ENCODE measurements at regions not wholly inside any gene's neighbourhood (a gene's known extent, or its start where the extent isn't known, plus 50 kb on each side); places are given as distances from the start of the nearest gene placed in this dataset.

- peaks cover 100% of the 10 kb centered on the region for H3K27me3 ChIP-seq
- no peak for TF ChIP-seq CTCF (IDR thresholded peaks at IDR 0.05)
Measured at GRCh38 chr12:53803194-53803593, 51.4 kb upstream of the CISTR start.

DNA sequence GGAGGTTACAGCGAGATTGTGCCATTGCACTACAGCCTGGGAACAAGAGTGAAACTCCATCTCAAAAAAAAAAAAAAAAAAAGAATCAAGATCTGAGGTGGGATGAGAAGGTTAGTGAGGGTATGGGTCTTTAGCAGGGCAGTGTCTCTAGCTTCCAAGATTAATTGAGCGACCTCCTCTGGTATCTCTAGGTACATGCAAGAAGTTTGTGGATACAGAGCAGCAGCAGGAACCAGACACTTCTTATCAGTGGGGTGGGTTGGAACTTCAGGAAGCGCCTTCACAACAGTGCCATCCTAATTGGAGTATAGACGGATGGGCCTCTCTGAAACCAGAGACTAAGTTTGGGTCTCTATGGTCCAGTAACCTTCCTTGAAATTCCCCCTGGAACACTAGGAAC is 51.9 kb upstream of the CISTR start:
- H3K27me3 ChIP-seq: peaks cover 100% of the 10 kb centered on the region

More at GRCh38 chr12:53803194-53803593, 51.4 kb upstream of the CISTR start:
- Histone ChIP-seq H3K27ac (no peak overlapping the region), H3K4me1 (ENCODE audit: control insufficient read depth in 1 of 2, insufficient read depth in 1 of 2, low read depth in 1 of 2, low read length in 1 of 2) (no peaks in the 10 kb centered on the region), H3K9me3 (no peaks in the 10 kb centered on the region), H3K36me3 (no peaks in the 10 kb centered on the region), H3K4me3 (ENCODE audit: low read depth in 1 of 2, low read length in 1 of 2) (no peak overlapping the region)

DNA sequence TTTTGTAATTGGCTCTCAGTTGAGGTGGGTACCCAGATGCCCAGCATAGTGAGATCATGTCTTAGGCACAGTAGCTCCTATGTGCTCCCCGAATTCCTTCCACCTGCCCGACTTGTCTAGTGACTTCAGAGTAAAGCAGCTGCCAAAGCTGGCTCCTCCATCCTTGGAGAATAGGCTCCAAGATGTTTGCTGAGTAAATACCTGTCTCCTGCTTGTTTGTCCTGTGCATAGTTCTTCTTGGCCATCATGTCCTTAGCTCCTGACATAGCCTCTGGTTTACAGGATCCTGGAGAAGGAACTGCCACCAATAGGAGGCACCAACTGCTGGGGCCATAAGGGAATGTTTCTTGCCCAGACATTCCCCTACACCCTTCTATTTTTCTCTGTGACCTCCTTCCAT is 52.6 kb upstream of the CISTR start:
- no peak overlapping the region for H3K4me3 ChIP-seq (ENCODE audit: low read depth in 1 of 2, low read length in 1 of 2)
- TF ChIP-seq CTCF (IDR thresholded peaks at IDR 0.05): no peak
- no peaks in the 10 kb centered on the region for H3K36me3 ChIP-seq
- no peaks in the 10 kb centered on the region for H3K4me1 ChIP-seq (ENCODE audit: control insufficient read depth in 1 of 2, insufficient read depth in 1 of 2, low read depth in 1 of 2, low read length in 1 of 2)
- H3K27me3 ChIP-seq: peaks cover 100% of the 10 kb centered on the region
- H3K27ac ChIP-seq: no peak overlapping the region
- no peaks in the 10 kb centered on the region for H3K9me3 ChIP-seq

More for the DNA sequence above, 51.9 kb upstream of the CISTR start:
- Histone ChIP-seq H3K27ac (no peak overlapping the region), H3K9me3 (no peaks in the 10 kb centered on the region), H3K4me3 (ENCODE audit: low read depth in 1 of 2, low read length in 1 of 2) (no peak overlapping the region), H3K4me1 (ENCODE audit: control insufficient read depth in 1 of 2, insufficient read depth in 1 of 2, low read depth in 1 of 2, low read length in 1 of 2) (no peaks in the 10 kb centered on the region), H3K36me3 (no peaks in the 10 kb centered on the region)
- no peak for TF ChIP-seq CTCF (IDR thresholded peaks at IDR 0.05)

- H3K9me3 ChIP-seq: no peaks in the 10 kb centered on the region
- H3K4me3 ChIP-seq (ENCODE audit: low read depth in 1 of 2, low read length in 1 of 2): no peak overlapping the region
- TF ChIP-seq CTCF (IDR thresholded peaks at IDR 0.05): no peak
- H3K27ac ChIP-seq: no peak overlapping the region
- no peaks in the 10 kb centered on the region for H3K4me1 ChIP-seq (ENCODE audit: control insufficient read depth in 1 of 2, insufficient read depth in 1 of 2, low read depth in 1 of 2, low read length in 1 of 2)
- peaks cover 100% of the 10 kb centered on the region for H3K27me3 ChIP-seq
- H3K36me3 ChIP-seq: no peaks in the 10 kb centered on the region
Measured at GRCh38 chr12:53805067-53805466, 53.3 kb upstream of the CISTR start.

DNA sequence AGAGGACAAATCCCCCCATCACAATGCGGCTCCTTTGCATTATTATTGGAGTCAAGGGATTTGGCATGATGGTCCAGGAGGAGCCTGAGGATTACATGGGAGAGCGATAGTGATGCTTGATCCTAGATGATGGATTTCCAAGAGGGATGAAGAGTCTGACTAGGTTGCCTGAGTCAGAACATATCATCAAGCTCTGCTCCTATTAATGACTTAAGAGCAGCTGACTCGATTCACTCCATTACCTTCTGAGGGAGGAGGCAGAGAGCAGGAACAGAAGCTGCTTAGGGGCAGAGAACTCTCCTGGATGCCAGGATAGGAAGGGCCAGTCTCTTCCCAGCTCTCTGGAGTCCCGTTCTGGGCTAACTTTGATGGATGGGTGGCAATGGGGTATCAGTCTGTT is 54.0 kb upstream of the CISTR start:
- Histone ChIP-seq H3K9me3 (no peaks in the 10 kb centered on the region), H3K27ac (no peak overlapping the region), H3K4me1 (ENCODE audit: control insufficient read depth in 1 of 2, insufficient read depth in 1 of 2, low read depth in 1 of 2, low read length in 1 of 2) (no peaks in the 10 kb centered on the region), H3K27me3 (peaks cover 100% of the 10 kb centered on the region), H3K4me3 (ENCODE audit: low read depth in 1 of 2, low read length in 1 of 2) (no peak overlapping the region), H3K36me3 (no peaks in the 10 kb centered on the region)
- TF ChIP-seq CTCF (IDR thresholded peaks at IDR 0.05): no peak

- Histone ChIP-seq H3K27me3 (peaks cover 100% of the 10 kb centered on the region), H3K4me1 (ENCODE audit: control insufficient read depth in 1 of 2, insufficient read depth in 1 of 2, low read depth in 1 of 2, low read length in 1 of 2) (no peaks in the 10 kb centered on the region), H3K36me3 (no peaks in the 10 kb centered on the region), H3K4me3 (ENCODE audit: low read depth in 1 of 2, low read length in 1 of 2) (no peak overlapping the region), H3K9me3 (no peaks in the 10 kb centered on the region), H3K27ac (no peak overlapping the region)
- no peak for TF ChIP-seq CTCF (IDR thresholded peaks at IDR 0.05)
Measured at GRCh38 chr12:53806721-53807120, 54.9 kb upstream of the CISTR start.

All from neutrophil (primary cell).